Activated B cell treated with CpG ODN at 0.5 μM for 24 hours (primary cell): ENCODE measurements at regions not wholly inside any gene's neighbourhood (a gene's known extent, or its start where the extent isn't known, plus 50 kb on each side); places are given as distances from the start of the nearest gene placed in this dataset.

ENCODE experiments used
- ATAC-seq: fragments of 200-7000 bp; cut with Tn5 transposase; one replicate; pipeline ENCODE4 v1.10.0; 2021; ENCODE audit warnings: low read depth, mild to moderate bottlenecking, moderate library complexity
- CTCF ChIA-PET: fragments of 350-600 bp; sonication (Branson Sonifier 250); formaldehyde crosslinking; loops from one replicate; lab custom pipeline; 2021; ENCODE audit warnings: antibody characterized with exemption; lab: Charles Lee
- POLR2A ChIA-PET: fragments of 350-600 bp; sonication (Branson Sonifier 250); formaldehyde crosslinking; loops from one replicate; lab custom pipeline; 2021; ENCODE audit warnings: antibody characterized with exemption; lab: Charles Lee
- DNase-seq: peaks from one replicate; pipeline ENCODE4 v3.0.0; 2022
- H3K27ac Mint-ChIP-seq: one replicate; pipeline ENCODE4 v1.8.0; 2020; ENCODE audit warnings: mixed read lengths
- H3K27me3 Mint-ChIP-seq: one replicate; pipeline ENCODE4 v1.8.0; 2021; ENCODE audit warnings: mixed read lengths
- H3K36me3 Mint-ChIP-seq: one replicate; pipeline ENCODE4 v1.8.0; 2021; ENCODE audit warnings: low read depth, mixed read lengths
- H3K4me1 Mint-ChIP-seq: one replicate; pipeline ENCODE4 v1.8.0; 2021; ENCODE audit warnings: mixed read lengths
- H3K4me3 Mint-ChIP-seq: one replicate; pipeline ENCODE4 v1.8.0; 2020; ENCODE audit warnings: mild to moderate bottlenecking, mixed read lengths
- H3K9me3 Mint-ChIP-seq: one replicate; pipeline ENCODE4 v1.8.0; 2020; ENCODE audit warnings: mixed read lengths
- CTCF ChIP-seq: fragments of 200-600 bp; IDR thresholded peaks from one replicate; pipeline ENCODE4 v1.8.0; 2022; ENCODE audit warnings: antibody characterized with exemption, mild to moderate bottlenecking
- intact Hi-C: fragments of 100-400 bp; cut with micrococcal nuclease; formaldehyde crosslinking; loops from one replicate; pipeline ENCODE4 v1.15.1; 2024

DNA sequence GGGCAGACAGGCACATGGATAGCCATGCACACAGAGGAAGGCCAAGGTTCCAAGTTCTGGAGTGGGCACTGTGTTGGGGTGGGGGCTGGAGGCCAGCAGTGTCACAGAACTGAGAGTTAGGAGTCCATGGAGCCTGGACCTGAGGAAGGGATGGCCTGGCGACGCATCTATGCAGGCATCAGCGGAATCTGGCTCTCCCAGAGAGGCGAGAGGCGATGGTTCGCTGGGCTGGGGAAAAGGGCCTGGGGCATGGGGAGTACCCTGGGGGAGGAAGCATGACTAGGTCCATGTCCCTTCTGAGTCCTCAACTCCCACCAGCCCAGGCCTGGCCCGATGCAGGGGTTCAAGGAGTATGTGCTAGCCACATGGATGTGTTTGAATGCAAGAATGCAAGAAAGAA, 192.8 kb upstream of the LINGO1 start:
- no peaks in the 10 kb centered on the region for H3K9me3 Mint-ChIP-seq
- POLR2A ChIA-PET, result no interaction called here
- CTCF ChIA-PET, result no interaction called here

GRCh38 chr15:77825252-77825542, 192.5 kb upstream of the LINGO1 start:
- intact Hi-C loops, result no loop called here
- Mint-ChIP-seq H3K4me1 (peaks cover 7% of the 10 kb centered on the region), H3K9me3 (no peaks in the 10 kb centered on the region), H3K36me3 (no peaks in the 10 kb centered on the region), H3K27ac (no peak overlapping the region), H3K27me3 (peaks cover 37% of the 10 kb centered on the region), H3K4me3 (no peak overlapping the region)
- POLR2A ChIA-PET, result no interaction called here
- TF ChIP-seq CTCF, result no peak
- CTCF ChIA-PET, result no interaction called here
- ATAC-seq (no peak), DNase-seq (no peak)

More for the DNA sequence above, 192.8 kb upstream of the LINGO1 start:
- no peak for TF ChIP-seq CTCF
- no peak for ATAC-seq
- H3K4me1 Mint-ChIP-seq, result peaks cover 4% of the 10 kb centered on the region
- no peaks in the 10 kb centered on the region for H3K36me3 Mint-ChIP-seq
- H3K27me3 Mint-ChIP-seq, result peaks cover 34% of the 10 kb centered on the region
- intact Hi-C loops, result no loop called here
- H3K27ac Mint-ChIP-seq, result no peak overlapping the region
- DNase-seq, result no peak
- H3K4me3 Mint-ChIP-seq, result no peak overlapping the region

- peaks cover 7% of the 10 kb centered on the region for H3K4me1 Mint-ChIP-seq
- no peak for ATAC-seq
- DNase-seq, result no peak
- intact Hi-C loops, result no loop called here
- H3K9me3 Mint-ChIP-seq, result no peaks in the 10 kb centered on the region
- no peak overlapping the region for H3K4me3 Mint-ChIP-seq
- ChIA-PET POLR2A (no interaction called here), CTCF (no interaction called here)
- H3K36me3 Mint-ChIP-seq, result no peaks in the 10 kb centered on the region
- TF ChIP-seq CTCF, result no peak
- H3K27me3 Mint-ChIP-seq, result peaks cover 37% of the 10 kb centered on the region
- H3K27ac Mint-ChIP-seq, result no peak overlapping the region
Observed at GRCh38 chr15:77824361-77825251, 191.9 kb upstream of the LINGO1 start.

DNA sequence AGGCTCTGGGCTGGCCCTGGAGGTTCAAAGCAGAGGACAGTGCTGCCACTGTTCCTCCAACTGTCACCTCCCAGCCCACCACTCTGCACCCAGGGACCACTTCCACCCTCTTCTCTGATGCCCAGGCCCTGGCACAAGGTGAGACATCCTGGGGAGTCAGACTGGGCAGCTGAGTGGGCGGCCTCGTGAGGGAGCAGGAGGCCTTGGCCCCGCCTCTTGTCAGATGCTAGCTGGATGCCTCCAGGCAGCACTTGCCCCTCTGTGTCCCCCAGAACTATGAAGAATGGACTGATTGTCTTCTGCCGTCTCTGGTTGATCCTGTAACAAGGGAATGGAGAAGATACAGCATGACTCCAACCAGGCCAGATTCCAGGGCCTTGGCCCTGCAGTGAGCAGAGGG, 191.0 kb upstream of the LINGO1 start:
- Mint-ChIP-seq H3K27me3 (peaks cover 37% of the 10 kb centered on the region), H3K36me3 (no peaks in the 10 kb centered on the region), H3K27ac (no peak overlapping the region), H3K4me3 (no peak overlapping the region), H3K4me1 (peaks cover 7% of the 10 kb centered on the region), H3K9me3 (no peaks in the 10 kb centered on the region)
- DNase-seq (no peak), ATAC-seq (no peak)
- intact Hi-C loops, result no loop called here
- TF ChIP-seq CTCF, result no peak
- CTCF ChIA-PET, result no interaction called here
- POLR2A ChIA-PET, result no interaction called here

DNA sequence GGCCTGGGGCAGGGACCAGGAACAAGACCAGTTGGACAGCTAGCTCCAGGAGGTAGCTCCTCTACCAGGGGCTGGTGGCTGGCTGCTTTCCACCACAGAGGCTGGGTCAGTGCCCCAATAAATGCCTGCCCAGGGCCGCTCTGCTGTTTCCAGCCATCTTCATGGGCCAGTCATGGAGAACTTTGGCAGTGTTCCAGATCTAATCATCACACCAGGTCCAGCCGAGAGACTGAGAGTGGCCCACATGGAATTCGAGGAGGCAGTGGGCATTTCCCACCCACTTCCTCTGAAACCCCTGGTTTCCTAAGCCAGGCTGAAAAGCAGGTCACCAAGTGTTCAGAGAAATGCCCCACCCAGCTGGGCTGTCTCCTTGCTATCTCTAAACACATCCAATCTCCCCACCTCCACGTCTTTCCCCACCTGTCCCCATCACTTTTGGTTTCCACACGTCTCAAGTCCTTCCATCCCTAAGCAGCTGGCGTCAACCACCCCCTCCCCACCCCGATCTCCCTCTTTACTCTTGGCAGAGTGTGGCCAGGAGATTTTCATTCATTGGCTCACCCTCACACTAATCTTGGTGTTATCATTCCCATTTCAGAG, 190.0 kb upstream of the LINGO1 start:
- peaks cover 42% of the 10 kb centered on the region for H3K27me3 Mint-ChIP-seq
- ChIA-PET CTCF (no interaction called here), POLR2A (interaction anchor here (1.0 kb wide), 1 partner anchor 636 kb away, joined by 3 read pairs; no protein-coding TSS in a partner anchor)
- H3K27ac Mint-ChIP-seq, result no peak overlapping the region
- ATAC-seq (no peak), DNase-seq (no peak)
- H3K9me3 Mint-ChIP-seq, result no peaks in the 10 kb centered on the region
- peaks cover 9% of the 10 kb centered on the region for H3K4me1 Mint-ChIP-seq
- intact Hi-C loops, result no loop called here
- no peak for TF ChIP-seq CTCF
- no peaks in the 10 kb centered on the region for H3K36me3 Mint-ChIP-seq
- H3K4me3 Mint-ChIP-seq, result no peak overlapping the region
